OCI-LY3 (cell line): ENCODE measurements at regions not wholly inside any gene's neighbourhood (a gene's known extent, or its start where the extent isn't known, plus 50 kb on each side); places are given as distances from the start of the nearest gene placed in this dataset.

Source experiments
- CTCF ChIP-seq: fragments of 200-600, 300-600 bp; sonication (generic); IDR thresholded peaks from 2 replicates; pipeline ENCODE4 v1.5.1; 2014; ENCODE audit warnings: antibody characterized with exemption, low read length, low read depth
- EZH2phosphoT487 ChIP-seq: fragments of 200-600 bp; shearing (Covaris generic); IDR thresholded peaks from 2 replicates; pipeline ENCODE4 v1.6.1; 2018; ENCODE audit warnings: antibody characterized with exemption, mixed run types, low read depth

GRCh38 chr5:153257381-153257780, 233.1 kb upstream of the GRIA1 start:
- no peak for TF ChIP-seq CTCF
- TF ChIP-seq EZH2phosphoT487: no peak
